GM12892 (cell line): ENCODE measurements at regions not wholly inside any gene's neighbourhood (a gene's known extent, or its start where the extent isn't known, plus 50 kb on each side); places are given as distances from the start of the nearest gene placed in this dataset.
"Not testable (repeated sequence)": the region's sequence is repeated elsewhere in the genome, so short reads cannot be mapped to it uniquely, and the experiment has no call there.

Experiments
- DNase-seq: peaks from one replicate; pipeline ENCODE4 v3.0.0; 2011; ENCODE audit not compliant: insufficient read length
- FAIRE-seq: peaks from 2 replicates; lab custom pipeline; 2011; peaks lifted over from hg19 to GRCh38; lab: Jason Lieb, UNC
- POLR2A ChIP-seq: IDR thresholded peaks from 2 replicates; pipeline ENCODE4 v1.6.1; 2011; ENCODE audit warnings: low read depth, low read length, control low read depth
- POLR2AphosphoS5 ChIP-seq: IDR thresholded peaks from 2 replicates; pipeline ENCODE4 v1.6.1; 2011; ENCODE audit warnings: low read depth, low read length, control low read depth
- TAF1 ChIP-seq: IDR thresholded peaks from 2 replicates; pipeline ENCODE4 v1.6.1; 2011; ENCODE audit warnings: low read depth, mild to moderate bottlenecking, control low read depth, low read length, borderline replicate concordance

GRCh38 chr11:50088231-50088630 is 55.6 kb downstream of the OR4C45 start:
- TF ChIP-seq POLR2A = no peak
- TF ChIP-seq TAF1 = no peak
- no peak for TF ChIP-seq POLR2AphosphoS5
- FAIRE-seq (no peak), DNase-seq (no peak)

- TF ChIP-seq POLR2A = no peak
- TF ChIP-seq POLR2AphosphoS5 = no peak
- TF ChIP-seq TAF1 = no peak
- no peak for FAIRE-seq
- no peak for DNase-seq
Observed at GRCh38 chr11:50098186-50098725, 65.6 kb downstream of the OR4C45 start.

- no peak for DNase-seq
- TF ChIP-seq TAF1 (no peak), POLR2A (no peak), POLR2AphosphoS5 (no peak)
- FAIRE-seq = no peak
Observed at GRCh38 chr11:50102916-50103315, 70.2 kb downstream of the OR4C45 start.

GRCh38 chr11:50140686-50141085 is 108.0 kb downstream of the OR4C45 start:
- DNase-seq, FAIRE-seq: not testable (repeated sequence)

- DNase-seq, FAIRE-seq: not testable (repeated sequence)
Observed at GRCh38 chr11:50146308-50146707, 113.6 kb downstream of the OR4C45 start.

- DNase-seq = not testable (repeated sequence)
- FAIRE-seq = peak; percentile 66
Observed at GRCh38 chr11:50147946-50148345, 115.3 kb downstream of the OR4C45 start.

- TF ChIP-seq POLR2AphosphoS5 (no peak), TAF1 (no peak), POLR2A (no peak)
- FAIRE-seq (no peak), DNase-seq (no peak)
Observed at GRCh38 chr11:50155508-50155907, 122.8 kb downstream of the OR4C45 start.

GRCh38 chr11:50164050-50164449 is 131.4 kb downstream of the OR4C45 start:
- no peak for DNase-seq
- no peak for FAIRE-seq
- no peak for TF ChIP-seq POLR2A
- no peak for TF ChIP-seq TAF1
- TF ChIP-seq POLR2AphosphoS5 = no peak

- TF ChIP-seq POLR2AphosphoS5 (no peak), POLR2A (no peak), TAF1 (no peak)
- DNase-seq = no peak
- no peak for FAIRE-seq
Observed at GRCh38 chr11:50169634-50170033, 137.0 kb downstream of the OR4C45 start.

GRCh38 chr11:50170115-50170514 is 137.4 kb downstream of the OR4C45 start:
- no peak for FAIRE-seq
- no peak for TF ChIP-seq TAF1
- TF ChIP-seq POLR2A = no peak
- TF ChIP-seq POLR2AphosphoS5 = no peak

GRCh38 chr11:50174189-50174588 is 141.5 kb downstream of the OR4C45 start:
- TF ChIP-seq TAF1 = no peak
- no peak for TF ChIP-seq POLR2AphosphoS5
- TF ChIP-seq POLR2A = no peak
- DNase-seq = no peak
- no peak for FAIRE-seq

More at GRCh38 chr11:50170115-50170514, 137.4 kb downstream of the OR4C45 start:
- DNase-seq = no peak

GRCh38 chr11:50174975-50175374 is 142.3 kb downstream of the OR4C45 start:
- TF ChIP-seq POLR2A (no peak), TAF1 (no peak), POLR2AphosphoS5 (no peak)
- FAIRE-seq (no peak), DNase-seq (no peak)

- TF ChIP-seq POLR2A (no peak), POLR2AphosphoS5 (no peak), TAF1 (no peak)
- FAIRE-seq = no peak
- DNase-seq = no peak
Observed at GRCh38 chr11:50178737-50179136, 146.1 kb downstream of the OR4C45 start.
